ENCODE measurements at regions not wholly inside any gene's neighbourhood (a gene's known extent, or its start where the extent isn't known, plus 50 kb on each side); places are given as distances from the start of the nearest gene placed in this dataset.

DNA sequence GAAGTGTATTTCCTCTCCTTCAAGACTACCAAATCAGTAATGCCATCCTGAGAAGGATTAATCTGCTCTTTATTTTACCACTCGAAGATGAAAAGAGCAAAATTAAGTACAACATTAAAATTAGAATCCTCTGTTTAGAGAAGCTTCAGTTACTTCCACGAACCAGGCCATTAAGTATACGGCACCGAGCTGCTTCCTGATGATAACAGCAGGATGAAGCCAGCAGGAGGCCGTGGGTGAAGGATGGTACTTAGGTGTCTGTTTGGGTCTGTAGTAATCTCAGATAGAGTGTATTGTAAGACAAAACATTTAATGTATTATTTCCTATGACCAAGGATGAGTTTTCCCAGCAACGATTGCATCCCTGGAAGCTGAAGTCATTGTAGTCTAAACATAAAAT, 362.8 kb downstream of the SFMBT2 start:
- DNase-seq (ENCODE audit: extremely low read depth, low read depth) = no peak
- H3K4me3 ChIP-seq (replicated peaks; ENCODE audit: low read depth, low read length) = no peak overlapping the region
- TF ChIP-seq, protein P1, sequence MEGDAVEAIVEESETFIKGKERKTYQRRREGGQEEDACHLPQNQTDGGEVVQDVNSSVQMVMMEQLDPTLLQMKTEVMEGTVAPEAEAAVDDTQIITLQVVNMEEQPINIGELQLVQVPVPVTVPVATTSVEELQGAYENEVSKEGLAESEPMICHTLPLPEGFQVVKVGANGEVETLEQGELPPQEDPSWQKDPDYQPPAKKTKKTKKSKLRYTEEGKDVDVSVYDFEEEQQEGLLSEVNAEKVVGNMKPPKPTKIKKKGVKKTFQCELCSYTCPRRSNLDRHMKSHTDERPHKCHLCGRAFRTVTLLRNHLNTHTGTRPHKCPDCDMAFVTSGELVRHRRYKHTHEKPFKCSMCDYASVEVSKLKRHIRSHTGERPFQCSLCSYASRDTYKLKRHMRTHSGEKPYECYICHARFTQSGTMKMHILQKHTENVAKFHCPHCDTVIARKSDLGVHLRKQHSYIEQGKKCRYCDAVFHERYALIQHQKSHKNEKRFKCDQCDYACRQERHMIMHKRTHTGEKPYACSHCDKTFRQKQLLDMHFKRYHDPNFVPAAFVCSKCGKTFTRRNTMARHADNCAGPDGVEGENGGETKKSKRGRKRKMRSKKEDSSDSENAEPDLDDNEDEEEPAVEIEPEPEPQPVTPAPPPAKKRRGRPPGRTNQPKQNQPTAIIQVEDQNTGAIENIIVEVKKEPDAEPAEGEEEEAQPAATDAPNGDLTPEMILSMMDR (IDR thresholded peaks at IDR 0.05; ENCODE audit: low read depth, low read length, missing control alignments) = no peak

DNA sequence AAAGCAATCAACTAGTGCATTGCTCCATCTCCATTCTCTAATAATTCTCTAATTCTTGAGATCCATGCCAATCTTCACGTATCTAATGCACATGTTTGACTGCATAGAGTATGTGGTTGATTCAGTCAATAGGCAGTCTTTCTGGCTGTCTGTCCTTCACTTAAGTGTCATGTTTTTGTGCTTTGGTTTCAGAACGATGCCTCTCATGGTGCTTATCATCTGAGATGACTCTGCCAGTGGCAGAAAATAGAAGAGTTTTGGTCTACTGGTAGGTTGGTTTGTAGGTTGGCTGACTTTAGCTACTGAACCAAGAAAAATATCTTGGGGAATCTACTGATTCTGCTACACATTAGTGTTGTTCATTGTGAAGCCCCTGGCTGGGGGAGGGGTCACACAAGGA, 364.2 kb downstream of the SFMBT2 start:
- no peak for DNase-seq (ENCODE audit: extremely low read depth, low read depth)
- TF ChIP-seq, protein P1 (IDR thresholded peaks at IDR 0.05; ENCODE audit: low read depth, low read length, missing control alignments) = no peak
- no peak overlapping the region for H3K4me3 ChIP-seq (replicated peaks; ENCODE audit: low read depth, low read length)

DNA sequence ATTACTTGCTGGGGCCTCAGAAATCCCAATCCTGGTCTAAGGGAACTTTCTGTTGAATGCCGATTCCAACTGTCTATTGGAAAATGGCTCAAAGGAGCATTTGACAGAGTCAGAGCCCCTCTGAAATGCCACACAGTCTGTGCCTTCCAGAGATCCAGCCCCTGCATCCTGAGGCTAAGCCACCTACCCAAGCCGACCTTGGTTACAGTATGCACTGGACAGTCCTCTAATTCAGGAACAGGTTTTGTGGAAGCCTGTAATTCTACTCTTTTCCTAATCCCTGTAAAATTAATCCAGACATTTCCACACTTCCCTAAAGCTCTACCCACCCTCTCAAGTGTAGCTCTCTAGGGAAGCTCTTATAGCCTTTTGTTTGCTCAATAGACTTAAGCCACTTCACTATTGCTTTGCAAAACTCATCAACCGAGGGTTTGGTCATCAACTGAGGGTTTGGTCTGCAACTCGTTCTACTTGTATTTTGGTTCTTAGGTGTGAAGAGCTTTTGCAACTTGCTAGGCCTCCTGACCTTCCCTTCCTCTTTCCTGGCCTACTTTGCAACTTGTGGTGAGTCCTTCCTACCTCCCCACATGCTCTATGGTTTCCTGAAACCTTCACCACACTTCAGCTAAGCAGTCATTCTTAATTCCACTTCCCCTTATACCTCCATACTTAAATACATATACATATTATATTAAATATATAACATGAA, 364.8 kb downstream of the SFMBT2 start:
- DNase-seq (ENCODE audit: extremely low read depth, low read depth) = no peak
- TF ChIP-seq, protein P1 (IDR thresholded peaks at IDR 0.05; ENCODE audit: low read depth, low read length, missing control alignments) = no peak
- no peak overlapping the region for H3K4me3 ChIP-seq (replicated peaks; ENCODE audit: low read depth, low read length)

DNA sequence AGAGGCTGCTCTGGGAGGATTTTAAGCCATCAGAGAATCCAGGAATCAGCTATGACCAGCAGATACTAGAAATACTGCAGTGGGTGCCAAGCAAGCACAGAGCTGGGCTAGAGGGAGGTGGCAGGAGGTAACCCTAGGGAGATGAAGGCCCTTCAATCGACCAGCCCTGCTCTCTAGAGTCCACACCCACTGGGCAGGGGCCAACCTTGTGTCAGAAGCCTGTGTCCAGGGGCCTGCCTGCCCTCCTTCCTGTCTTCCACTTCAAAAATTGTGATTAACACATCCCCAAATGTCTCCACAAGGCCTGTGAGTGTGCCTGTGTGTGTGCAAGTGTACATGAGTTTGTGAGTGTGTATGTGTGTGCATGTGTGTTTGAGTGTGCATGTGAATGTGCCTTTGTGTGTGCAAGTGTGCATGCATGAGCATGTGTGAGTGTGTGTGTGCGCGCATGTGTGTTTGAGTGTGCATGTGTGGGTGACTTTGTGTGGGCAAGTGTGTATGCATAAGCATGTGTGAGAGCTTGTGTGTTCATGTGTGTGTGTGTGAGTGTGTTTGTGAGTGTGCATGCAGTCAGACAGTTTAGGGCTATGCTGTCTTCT, 367.7 kb downstream of the SFMBT2 start:
- H3K4me3 ChIP-seq (replicated peaks; ENCODE audit: low read depth, low read length) = no peak overlapping the region
- no peak for DNase-seq (ENCODE audit: extremely low read depth, low read depth)
- TF ChIP-seq, protein P1 (IDR thresholded peaks at IDR 0.05; ENCODE audit: low read depth, low read length, missing control alignments) = no peak

DNA sequence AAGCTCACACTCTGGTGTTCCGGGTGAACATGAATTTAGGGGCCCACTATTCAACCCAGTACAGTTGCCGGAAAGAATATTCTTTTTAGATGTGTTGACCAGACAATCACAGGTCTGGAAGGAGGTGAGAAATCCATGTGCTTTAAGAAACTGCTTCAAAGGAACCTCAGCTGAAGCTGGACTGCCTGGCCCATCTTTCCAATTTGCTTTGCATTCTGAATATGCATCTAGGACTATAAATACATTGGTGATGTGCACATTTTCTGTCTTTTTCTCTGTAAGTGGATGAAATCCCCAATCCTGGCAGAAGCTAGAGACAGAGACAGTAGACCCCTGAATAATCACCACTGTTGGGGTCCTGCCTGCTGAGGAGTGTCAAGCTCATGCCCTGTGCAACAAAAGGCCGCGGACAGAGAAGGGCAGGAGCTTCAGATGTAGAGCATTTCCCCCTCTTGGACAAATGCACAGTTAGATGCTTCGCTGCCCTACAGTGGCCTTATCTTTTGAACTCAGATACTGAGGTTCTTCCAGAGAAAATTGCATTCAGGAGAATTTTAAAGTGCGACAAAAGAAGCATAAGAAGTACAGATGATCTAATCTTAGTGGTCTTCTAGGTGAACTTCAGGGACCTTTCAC, 368.3 kb downstream of the SFMBT2 start:
- TF ChIP-seq, protein P1 (IDR thresholded peaks at IDR 0.05; ENCODE audit: low read depth, low read length, missing control alignments) = no peak
- DNase-seq (ENCODE audit: extremely low read depth, low read depth) = no peak
- H3K4me3 ChIP-seq (replicated peaks; ENCODE audit: low read depth, low read length) = no peak overlapping the region

DNA sequence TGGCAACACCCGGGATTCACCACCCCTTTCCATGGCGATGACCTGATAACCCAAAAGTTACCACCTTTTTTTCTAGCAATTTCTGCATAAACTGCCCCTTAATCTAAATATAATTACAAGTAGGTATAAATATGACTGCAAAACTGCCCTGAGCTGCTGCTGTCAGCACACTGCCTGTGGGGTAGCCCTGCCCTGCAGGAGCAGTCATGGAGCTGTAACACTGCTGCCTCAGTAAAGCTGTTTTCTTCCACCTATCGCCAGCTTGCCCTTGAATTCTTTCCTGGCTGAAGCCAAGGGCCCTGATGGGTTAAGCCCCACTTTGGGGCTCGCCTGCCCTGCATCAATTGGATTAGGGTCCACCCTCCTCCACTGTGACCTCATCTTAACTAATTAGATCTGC, 368.8 kb downstream of the SFMBT2 start:
- no peak overlapping the region for H3K4me3 ChIP-seq (replicated peaks; ENCODE audit: low read depth, low read length)
- no peak for DNase-seq (ENCODE audit: extremely low read depth, low read depth)
- TF ChIP-seq, protein P1 (IDR thresholded peaks at IDR 0.05; ENCODE audit: low read depth, low read length, missing control alignments) = no peak

Measured in HFF-Myc (cell line).